ENCODE measurements at regions not wholly inside any gene's neighbourhood (a gene's known extent, or its start where the extent isn't known, plus 50 kb on each side); places are given as distances from the start of the nearest gene placed in this dataset.

GRCh38 chr14:85447883-85448282, 82.1 kb upstream of the FLRT2 start:
- H3K27me3 ChIP-seq (ENCODE audit: control insufficient read depth, insufficient read depth, low read length), result no peaks in the 10 kb centered on the region
- H3K4me2 ChIP-seq (ENCODE audit: low read length), result no peak overlapping the region
- H3K4me1 ChIP-seq (ENCODE audit: control insufficient read depth, insufficient read depth, low read length), result peaks cover 3% of the 10 kb centered on the region
- no peak overlapping the region for H3K4me3 ChIP-seq (ENCODE audit: low read length)
- H3K9me3 ChIP-seq (replicated peaks; ENCODE audit: low read length), result no peaks in the 10 kb centered on the region
- H3K36me3 ChIP-seq (ENCODE audit: insufficient read depth, low read length), result no peaks in the 10 kb centered on the region
- no peak overlapping the region for H3K9ac ChIP-seq (ENCODE audit: low read depth, low read length)

- Histone ChIP-seq H3K4me2 (ENCODE audit: low read length) (no peak overlapping the region), H3K9ac (ENCODE audit: low read depth, low read length) (no peak overlapping the region), H3K36me3 (ENCODE audit: insufficient read depth, low read length) (no peaks in the 10 kb centered on the region), H3K4me1 (ENCODE audit: control insufficient read depth, insufficient read depth, low read length) (no peaks in the 10 kb centered on the region), H3K9me3 (replicated peaks; ENCODE audit: low read length) (no peaks in the 10 kb centered on the region), H3K4me3 (ENCODE audit: low read length) (no peak overlapping the region), H3K27me3 (ENCODE audit: control insufficient read depth, insufficient read depth, low read length) (no peaks in the 10 kb centered on the region)
These were observed 78.5 kb upstream of the FLRT2 start for GRCh38 chr14:85451421-85451820.

DNA sequence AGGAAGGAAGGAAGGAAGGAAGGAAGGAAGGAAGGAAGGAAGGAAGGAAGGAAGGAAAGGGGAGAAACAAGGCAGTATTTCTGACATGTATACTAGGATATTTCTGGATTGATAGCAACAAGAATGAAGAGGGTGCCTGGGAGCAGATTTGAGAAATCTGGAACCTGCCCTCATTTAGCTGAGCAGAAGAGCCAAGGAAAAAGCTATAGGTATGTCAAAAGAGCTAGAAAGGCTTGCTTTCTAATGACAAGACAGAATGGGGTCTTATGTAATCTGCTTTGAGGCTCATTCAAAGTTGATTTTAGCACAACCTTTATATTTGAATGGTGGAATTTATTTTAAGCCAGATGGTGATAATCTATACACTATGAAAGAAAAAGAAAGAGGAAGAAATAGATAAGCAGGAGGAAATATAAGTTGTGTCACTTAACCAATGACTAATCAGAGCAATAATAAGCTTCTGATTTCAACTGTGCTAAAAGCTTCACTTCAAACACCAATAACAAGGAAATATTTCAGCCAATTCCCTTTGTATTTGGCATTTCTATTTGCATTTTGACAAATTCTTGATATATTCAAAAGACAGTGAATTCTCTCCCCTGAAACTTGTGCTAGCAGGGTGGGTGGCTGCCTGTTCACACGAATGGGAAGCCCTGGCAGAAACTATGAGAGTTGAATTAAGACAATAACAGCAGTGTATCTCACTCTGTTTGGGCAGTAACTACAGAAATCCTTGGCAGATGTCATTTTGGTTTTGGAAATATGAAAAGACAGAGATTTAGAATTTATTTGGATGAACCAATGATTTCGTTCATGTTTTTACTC, 76.3 kb upstream of the FLRT2 start:
- Histone ChIP-seq H3K4me3 (ENCODE audit: low read length) (no peak overlapping the region), H3K9ac (ENCODE audit: low read depth, low read length) (no peak overlapping the region), H3K27me3 (ENCODE audit: control insufficient read depth, insufficient read depth, low read length) (no peaks in the 10 kb centered on the region), H3K36me3 (ENCODE audit: insufficient read depth, low read length) (no peaks in the 10 kb centered on the region), H3K4me2 (ENCODE audit: low read length) (no peak overlapping the region), H3K9me3 (replicated peaks; ENCODE audit: low read length) (no peaks in the 10 kb centered on the region), H3K4me1 (ENCODE audit: control insufficient read depth, insufficient read depth, low read length) (no peaks in the 10 kb centered on the region)

GRCh38 chr14:85454226-85454813, 75.6 kb upstream of the FLRT2 start:
- no peaks in the 10 kb centered on the region for H3K4me1 ChIP-seq (ENCODE audit: control insufficient read depth, insufficient read depth, low read length)
- no peaks in the 10 kb centered on the region for H3K27me3 ChIP-seq (ENCODE audit: control insufficient read depth, insufficient read depth, low read length)
- no peak overlapping the region for H3K4me2 ChIP-seq (ENCODE audit: low read length)
- H3K36me3 ChIP-seq (ENCODE audit: insufficient read depth, low read length), result no peaks in the 10 kb centered on the region
- H3K4me3 ChIP-seq (ENCODE audit: low read length), result no peak overlapping the region
- H3K9ac ChIP-seq (ENCODE audit: low read depth, low read length), result no peak overlapping the region
- H3K9me3 ChIP-seq (replicated peaks; ENCODE audit: low read length), result no peaks in the 10 kb centered on the region

GRCh38 chr14:85459361-85460000, 70.5 kb upstream of the FLRT2 start:
- Histone ChIP-seq H3K4me2 (ENCODE audit: low read length) (no peak overlapping the region), H3K4me1 (ENCODE audit: control insufficient read depth, insufficient read depth, low read length) (no peaks in the 10 kb centered on the region), H3K4me3 (ENCODE audit: low read length) (no peak overlapping the region), H3K9me3 (replicated peaks; ENCODE audit: low read length) (no peaks in the 10 kb centered on the region), H3K9ac (ENCODE audit: low read depth, low read length) (no peak overlapping the region), H3K36me3 (ENCODE audit: insufficient read depth, low read length) (no peaks in the 10 kb centered on the region), H3K27me3 (ENCODE audit: control insufficient read depth, insufficient read depth, low read length) (no peaks in the 10 kb centered on the region)

- Histone ChIP-seq H3K4me1 (ENCODE audit: control insufficient read depth, insufficient read depth, low read length) (peaks cover 1% of the 10 kb centered on the region), H3K4me2 (ENCODE audit: low read length) (no peak overlapping the region), H3K27me3 (ENCODE audit: control insufficient read depth, insufficient read depth, low read length) (no peaks in the 10 kb centered on the region), H3K9ac (ENCODE audit: low read depth, low read length) (no peak overlapping the region), H3K4me3 (ENCODE audit: low read length) (no peak overlapping the region), H3K9me3 (replicated peaks; ENCODE audit: low read length) (no peaks in the 10 kb centered on the region), H3K36me3 (ENCODE audit: insufficient read depth, low read length) (no peaks in the 10 kb centered on the region)
These were observed 68.4 kb upstream of the FLRT2 start for GRCh38 chr14:85461432-85462133.

GRCh38 chr14:85463512-85463911, 66.4 kb upstream of the FLRT2 start:
- H3K4me3 ChIP-seq (ENCODE audit: low read length), result no peak overlapping the region
- no peak overlapping the region for H3K4me2 ChIP-seq (ENCODE audit: low read length)
- H3K9me3 ChIP-seq (replicated peaks; ENCODE audit: low read length), result no peaks in the 10 kb centered on the region
- no peaks in the 10 kb centered on the region for H3K27me3 ChIP-seq (ENCODE audit: control insufficient read depth, insufficient read depth, low read length)
- no peaks in the 10 kb centered on the region for H3K36me3 ChIP-seq (ENCODE audit: insufficient read depth, low read length)
- H3K4me1 ChIP-seq (ENCODE audit: control insufficient read depth, insufficient read depth, low read length), result peaks cover 5% of the 10 kb centered on the region
- no peak overlapping the region for H3K9ac ChIP-seq (ENCODE audit: low read depth, low read length)

- no peak overlapping the region for H3K9ac ChIP-seq (ENCODE audit: low read depth, low read length)
- H3K9me3 ChIP-seq (replicated peaks; ENCODE audit: low read length), result no peaks in the 10 kb centered on the region
- no peak overlapping the region for H3K4me2 ChIP-seq (ENCODE audit: low read length)
- no peaks in the 10 kb centered on the region for H3K27me3 ChIP-seq (ENCODE audit: control insufficient read depth, insufficient read depth, low read length)
- no peaks in the 10 kb centered on the region for H3K36me3 ChIP-seq (ENCODE audit: insufficient read depth, low read length)
- H3K4me3 ChIP-seq (ENCODE audit: low read length), result no peak overlapping the region
- H3K4me1 ChIP-seq (ENCODE audit: control insufficient read depth, insufficient read depth, low read length), result peaks cover 5% of the 10 kb centered on the region
These were observed 65.6 kb upstream of the FLRT2 start for GRCh38 chr14:85464135-85464895.

DNA sequence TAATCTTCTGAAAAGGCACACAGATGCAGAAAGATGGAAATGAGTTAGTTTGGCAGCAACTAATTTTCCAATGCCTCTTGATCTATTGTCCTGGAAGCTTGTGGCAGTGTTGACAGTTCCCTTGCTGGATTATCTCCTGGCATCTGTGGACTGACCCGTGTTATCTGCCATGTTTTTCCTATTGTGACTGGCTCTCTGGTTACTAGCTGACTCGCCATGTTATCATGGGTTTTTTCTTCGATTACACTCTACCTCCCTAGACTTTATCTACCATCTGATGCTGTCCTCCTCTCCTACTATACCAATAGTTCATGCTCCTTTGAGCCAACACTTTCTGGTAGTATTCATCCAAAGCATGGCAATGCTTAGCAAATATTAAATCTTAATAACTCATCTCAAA, 63.3 kb upstream of the FLRT2 start:
- Histone ChIP-seq H3K4me3 (ENCODE audit: low read length) (no peak overlapping the region), H3K4me1 (ENCODE audit: control insufficient read depth, insufficient read depth, low read length) (peaks cover 19% of the 10 kb centered on the region), H3K9ac (ENCODE audit: low read depth, low read length) (no peak overlapping the region), H3K4me2 (ENCODE audit: low read length) (no peak overlapping the region), H3K9me3 (replicated peaks; ENCODE audit: low read length) (no peaks in the 10 kb centered on the region), H3K36me3 (ENCODE audit: insufficient read depth, low read length) (no peaks in the 10 kb centered on the region), H3K27me3 (ENCODE audit: control insufficient read depth, insufficient read depth, low read length) (no peaks in the 10 kb centered on the region)

GRCh38 chr14:85468816-85469215, 61.1 kb upstream of the FLRT2 start:
- Histone ChIP-seq H3K9me3 (replicated peaks; ENCODE audit: low read length) (no peaks in the 10 kb centered on the region), H3K9ac (ENCODE audit: low read depth, low read length) (no peak overlapping the region), H3K36me3 (ENCODE audit: insufficient read depth, low read length) (no peaks in the 10 kb centered on the region), H3K27me3 (ENCODE audit: control insufficient read depth, insufficient read depth, low read length) (no peaks in the 10 kb centered on the region), H3K4me1 (ENCODE audit: control insufficient read depth, insufficient read depth, low read length) (peaks cover 26% of the 10 kb centered on the region), H3K4me3 (ENCODE audit: low read length) (no peak overlapping the region), H3K4me2 (ENCODE audit: low read length) (no peak overlapping the region)

GRCh38 chr14:85471156-85471555, 58.8 kb upstream of the FLRT2 start:
- Histone ChIP-seq H3K9ac (ENCODE audit: low read depth, low read length) (peak overlapping the region; percentile 35), H3K9me3 (replicated peaks; ENCODE audit: low read length) (no peaks in the 10 kb centered on the region), H3K27me3 (ENCODE audit: control insufficient read depth, insufficient read depth, low read length) (no peaks in the 10 kb centered on the region), H3K4me3 (ENCODE audit: low read length) (no peak overlapping the region), H3K4me1 (ENCODE audit: control insufficient read depth, insufficient read depth, low read length) (peaks cover 32% of the 10 kb centered on the region), H3K36me3 (ENCODE audit: insufficient read depth, low read length) (no peaks in the 10 kb centered on the region), H3K4me2 (ENCODE audit: low read length) (peak overlapping the region; percentile 29)
